Common myeloid progenitor, CD34-positive (primary cell): ENCODE measurements at regions not wholly inside any gene's neighbourhood (a gene's known extent, or its start where the extent isn't known, plus 50 kb on each side); places are given as distances from the start of the nearest gene placed in this dataset.

ENCODE experiments used
- CTCF ChIA-PET: fragments of 350-600 bp; sonication (Branson Sonifier 250); formaldehyde crosslinking; loops from one replicate; lab custom pipeline; 2021; ENCODE audit warnings: antibody characterized with exemption; lab: Charles Lee
- POLR2A ChIA-PET: fragments of 350-600 bp; sonication (Branson Sonifier 250); formaldehyde crosslinking; loops from one replicate; lab custom pipeline; 2021; ENCODE audit warnings: antibody characterized with exemption; lab: Charles Lee
- DNase-seq, 3 donors: peaks; one replicate each; pipeline versions ENCODE4 v3.0.0 to v3.0.0-alpha.2; 2013
- H3K27ac ChIP-seq, 2 experiments: 1 replicate in 1 of 2; 2 replicates in 1 of 2; pipeline ENCODE4 v1.7.0; 2013; ENCODE audit warnings: inconsistent platforms in 2 of 2, low read length in 2 of 2, mild to moderate bottlenecking in 2 of 2, low read depth in 1 of 2, moderate library complexity in 1 of 2; ENCODE audit not compliant: severe bottlenecking in 2 of 2, insufficient read depth in 1 of 2, poor library complexity in 1 of 2
- H3K27me3 ChIP-seq, 5 experiments: replicated peaks in 2 of 5; 1 replicate in 3 of 5; 2 replicates in 2 of 5; pipeline versions ENCODE4 v1.6.1 to v1.7.0; 2013; ENCODE audit warnings: low read length in 4 of 5, mild to moderate bottlenecking in 2 of 5, moderate library complexity in 2 of 5, inconsistent platforms in 1 of 5; ENCODE audit not compliant: insufficient read depth in 5 of 5, control insufficient read depth in 4 of 5
- H3K36me3 ChIP-seq, 4 experiments: 1 replicate in 2 of 4; 2 replicates in 2 of 4; pipeline versions ENCODE4 v1.6.1 to v1.7.0; 2013; ENCODE audit warnings: low read length in 3 of 4, control low read depth in 1 of 4, mild to moderate bottlenecking in 1 of 4; ENCODE audit not compliant: control insufficient read depth in 4 of 4, insufficient read depth in 4 of 4
- H3K4me1 ChIP-seq, 4 experiments: 1 replicate in 3 of 4; 2 replicates in 1 of 4; pipeline versions ENCODE4 v1.6.1 to v1.7.1; 2013; ENCODE audit warnings: low read length in 3 of 4, mild to moderate bottlenecking in 3 of 4, control low read depth in 1 of 4, inconsistent platforms in 1 of 4, moderate library complexity in 1 of 4; ENCODE audit not compliant: control insufficient read depth in 4 of 4, insufficient read depth in 4 of 4; ENCODE audit errors: control extremely low read depth in 1 of 4
- H3K4me3 ChIP-seq, 7 experiments: 1 replicate in 4 of 7; 2 replicates in 3 of 7; pipeline versions ENCODE4 v1.5.1 to v1.7.0; 2013; ENCODE audit warnings: mild to moderate bottlenecking in 7 of 7, low read length in 6 of 7, moderate library complexity in 6 of 7, inconsistent platforms in 2 of 7, low read depth in 2 of 7, control low read depth in 1 of 7; ENCODE audit not compliant: insufficient read depth in 4 of 7, control insufficient read depth in 1 of 7; ENCODE audit errors: extremely low read depth in 1 of 7
- H3K9me3 ChIP-seq, 5 experiments: 1 replicate in 4 of 5; 2 replicates in 1 of 5; pipeline versions ENCODE4 v1.6.1 to v1.7.1; 2013; ENCODE audit warnings: low read length in 4 of 5, mild to moderate bottlenecking in 2 of 5, inconsistent platforms in 1 of 5, low read depth in 1 of 5, moderate library complexity in 1 of 5; ENCODE audit not compliant: control insufficient read depth in 4 of 5, insufficient read depth in 2 of 5; ENCODE audit errors: control extremely low read depth in 1 of 5
- WGBS: methylation state at CpG from one replicate; pipeline ENCODE4 v1.1.5; 2013; ENCODE audit not compliant: insufficient coverage; 5-methylcytosine and 5-hydroxymethylcytosine counted together

GRCh38 chr1:165999826-166000225 is 167.0 kb downstream of the FAM78B start:
- CTCF ChIA-PET = no interaction called here
- H3K36me3 ChIP-seq = no peaks in the 10 kb centered on the region
- H3K9me3 ChIP-seq = peaks cover 0 to 2% (median 0%) of the 10 kb centered on the region in 5 experiments
- no peak overlapping the region for H3K4me3 ChIP-seq
- no peaks in the 10 kb centered on the region for H3K4me1 ChIP-seq
- no peak overlapping the region for H3K27ac ChIP-seq
- H3K27me3 ChIP-seq = peaks cover 0 to 3% (median 0%) of the 10 kb centered on the region in 5 experiments
- 100% methylated on average over 3 of the region's 4 CpGs for WGBS
- POLR2A ChIA-PET = no interaction called here
- no peak for DNase-seq

DNA sequence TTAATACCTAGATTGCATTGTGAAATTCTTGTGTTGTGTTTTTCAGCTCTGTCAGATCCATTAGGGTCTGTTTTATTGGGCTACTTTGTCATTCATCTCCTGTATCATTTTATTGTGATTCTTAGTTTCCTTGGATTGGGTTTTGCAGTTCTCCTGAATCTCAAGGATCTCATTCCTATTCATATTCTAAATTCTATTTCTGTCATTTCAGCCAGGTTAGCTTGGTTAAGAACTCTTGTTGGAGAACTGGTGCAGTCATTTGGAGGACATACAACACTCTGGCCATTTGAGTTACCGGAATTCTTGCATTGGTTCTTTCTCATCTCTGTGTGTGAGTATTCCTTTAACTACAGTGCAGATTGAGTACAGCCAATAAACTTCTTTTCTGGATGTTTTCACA is 159.6 kb downstream of the FAM78B start:
- Histone ChIP-seq H3K27ac (no peak overlapping the region), H3K9me3 (peaks cover 0 to 12% (median 2%) of the 10 kb centered on the region in 5 experiments), H3K4me1 (no peaks in the 10 kb centered on the region), H3K27me3 (no peaks in the 10 kb centered on the region), H3K4me3 (no peak overlapping the region), H3K36me3 (no peaks in the 10 kb centered on the region)
- DNase-seq = no peak
- no CpG with 5 or more reads among the region's 1 CpG for WGBS
- ChIA-PET POLR2A (no interaction called here), CTCF (no interaction called here)

DNA sequence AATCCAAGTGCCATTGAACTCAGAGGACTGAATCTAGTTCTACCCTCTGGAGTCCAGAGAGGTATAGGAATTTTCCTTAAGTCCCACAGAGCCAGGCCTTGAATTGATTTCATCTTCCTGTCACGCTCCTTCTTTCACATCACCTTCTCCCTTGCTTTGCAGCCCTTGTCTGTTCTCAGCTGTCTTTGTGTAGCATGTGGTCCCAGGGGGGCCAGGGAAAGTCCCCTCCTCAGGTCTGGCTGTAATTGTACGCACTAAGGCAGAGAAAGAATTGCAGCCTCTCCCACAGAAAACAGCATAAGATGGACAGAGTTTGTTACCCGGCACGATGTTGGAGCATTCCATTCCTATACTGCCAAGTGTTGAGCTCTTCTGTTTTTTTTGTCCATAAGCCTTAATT is 153.6 kb downstream of the FAM78B start:
- no peaks in the 10 kb centered on the region for H3K27me3 ChIP-seq
- no peak for DNase-seq
- no peak overlapping the region for H3K27ac ChIP-seq
- H3K4me3 ChIP-seq = no peak overlapping the region
- no peaks in the 10 kb centered on the region for H3K4me1 ChIP-seq
- ChIA-PET POLR2A (interaction anchor here (0.6 kb wide), 1 partner anchor 77 kb away, joined by 4 read pairs; no protein-coding TSS in a partner anchor), CTCF (no interaction called here)
- H3K36me3 ChIP-seq = no peaks in the 10 kb centered on the region
- peaks cover 0 to 5% (median 0%) of the 10 kb centered on the region in 5 experiments for H3K9me3 ChIP-seq
- WGBS = 96% methylated on average over 4 of the region's 4 CpGs

DNA sequence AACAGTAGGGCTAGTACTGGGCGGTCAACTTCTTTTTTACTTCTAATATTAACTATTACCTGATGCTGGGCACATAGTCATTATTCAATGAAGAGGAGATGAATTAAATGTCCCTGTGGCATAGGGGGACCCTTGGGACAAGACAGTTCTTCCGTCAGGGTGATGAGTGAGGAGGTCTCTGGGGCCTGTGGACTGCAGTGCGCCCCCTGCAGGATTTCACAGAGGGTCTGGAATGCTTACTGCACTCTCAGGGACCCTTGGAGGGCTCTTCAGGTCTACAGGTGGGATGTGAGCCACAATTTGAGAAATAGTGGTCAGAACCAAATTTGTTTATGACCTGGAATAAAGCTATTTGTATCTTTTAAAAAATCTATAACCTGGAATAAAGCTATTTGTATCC is 149.4 kb downstream of the FAM78B start:
- no peak for DNase-seq
- H3K4me3 ChIP-seq = no peak overlapping the region
- H3K27me3 ChIP-seq = no peaks in the 10 kb centered on the region
- no peaks in the 10 kb centered on the region for H3K4me1 ChIP-seq
- no peak overlapping the region for H3K27ac ChIP-seq
- H3K36me3 ChIP-seq = no peaks in the 10 kb centered on the region
- CTCF ChIA-PET = no interaction called here
- 100% methylated on average over 1 of the region's 3 CpGs for WGBS
- POLR2A ChIA-PET = no interaction called here
- H3K9me3 ChIP-seq = peaks cover 0 to 5% (median 0%) of the 10 kb centered on the region in 5 experiments
